ENCODE measurements at regions not wholly inside any gene's neighbourhood (a gene's known extent, or its start where the extent isn't known, plus 50 kb on each side); places are given as distances from the start of the nearest gene placed in this dataset.

GRCh38 chr3:64930891-64931290 lies 243.1 kb upstream of the ADAMTS9 start:
- no peaks in the 10 kb centered on the region for H3K27me3 ChIP-seq (ENCODE audit: insufficient read depth, low read length)
- H4K20me1 ChIP-seq (ENCODE audit: insufficient read depth), result no peaks in the 10 kb centered on the region
- intact Hi-C loops (cut with micrococcal nuclease), result no loop called here
- no peaks in the 10 kb centered on the region for H3K4me1 ChIP-seq (ENCODE audit: control insufficient read depth in 1 of 2, insufficient read depth in 2 of 2, low read length in 2 of 2)
- TF ChIP-seq ELF1 (IDR thresholded peaks at IDR 0.05; ENCODE audit: borderline replicate concordance, low read depth) (no peak), YY1 (IDR thresholded peaks at IDR 0.05; ENCODE audit: extremely low read depth, insufficient replicate concordance, low read depth, low read length) (no peak), JUND (IDR thresholded peaks at IDR 0.05) (no peak), ZBTB33 (IDR thresholded peaks at IDR 0.05; ENCODE audit: extremely low read depth, insufficient replicate concordance, low read length) (no peak), REST (IDR thresholded peaks at IDR 0.05; ENCODE audit: low read depth) (no peak), ZFX (IDR thresholded peaks at IDR 0.05) (no peak), SRF (IDR thresholded peaks at IDR 0.05; ENCODE audit: low read depth) (no peak), SP1 (IDR thresholded peaks at IDR 0.05; ENCODE audit: low read depth) (no peak), FOSL1 (IDR thresholded peaks at IDR 0.05; ENCODE audit: low read depth) (no peak), POLR2A (IDR thresholded peaks at IDR 0.05; ENCODE audit: borderline replicate concordance, extremely low read depth, insufficient read depth, insufficient read length) (no peak), CEBPB (IDR thresholded peaks at IDR 0.05; ENCODE audit: low read depth) (no peak), RAD21 (IDR thresholded peaks at IDR 0.05; ENCODE audit: low read depth) (no peak), EZH2 (IDR thresholded peaks at IDR 0.05) (no peak), ATF3 (IDR thresholded peaks at IDR 0.05) (no peak), EGR1 (IDR thresholded peaks at IDR 0.05; ENCODE audit: low read depth) (no peak), ZNF274 (IDR thresholded peaks at IDR 0.05; ENCODE audit: low read depth, low read length) (no peak), TCF7L2 (IDR thresholded peaks at IDR 0.05; ENCODE audit: borderline replicate concordance, extremely low read depth, insufficient read depth, insufficient read length) (no peak), CBX3 (IDR thresholded peaks at IDR 0.05; ENCODE audit: low read depth) (no peak), MAX (IDR thresholded peaks at IDR 0.05) (no peak), POLR2AphosphoS5 (IDR thresholded peaks at IDR 0.05; ENCODE audit: low read depth, low read length) (no peak)
- no TSS peak for BruUV-seq (replicated peaks)
- no peak overlapping the region for H2AFZ ChIP-seq (ENCODE audit: low read depth, low read length, poor library complexity, severe bottlenecking)
- DNase-seq (ENCODE audit: low read depth, low spot score), result no peak
- H3K9ac ChIP-seq (ENCODE audit: low read length), result no peak overlapping the region
- ChIA-PET RAD21 (ENCODE audit: low non-redundant PET in 1 of 2, low total read pairs in 2 of 2, uncharacterized antibody in 2 of 2, unreplicated experiment in 2 of 2) (no interaction called here), CTCF (no interaction called here), POLR2A (no interaction called here)
- H3K27ac ChIP-seq (ENCODE audit: low read depth, low read length), result no peak overlapping the region
- H3K9me3 ChIP-seq (ENCODE audit: control insufficient read depth in 1 of 2, insufficient read depth in 1 of 2, low read depth in 1 of 2, low read length in 2 of 2), result no peaks in the 10 kb centered on the region
- no peaks in the 10 kb centered on the region for H3K79me2 ChIP-seq (ENCODE audit: insufficient read depth, low read length)
- no peak overlapping the region for H3K4me2 ChIP-seq (ENCODE audit: low read length)
- H3K9me2 ChIP-seq (ENCODE audit: insufficient read depth), result no peaks in the 10 kb centered on the region
- H3K4me3 ChIP-seq (replicated peaks in 1 of 2; ENCODE audit: low read depth in 1 of 2, low read length in 2 of 2), result no peak overlapping the region
- ATAC-seq, result no peak
- H3K36me3 ChIP-seq (ENCODE audit: control insufficient read depth in 1 of 2, insufficient read depth in 2 of 2, low read length in 2 of 2), result no peaks in the 10 kb centered on the region
